Epithelial cell of esophagus (primary cell): ENCODE measurements at regions not wholly inside any gene's neighbourhood (a gene's known extent, or its start where the extent isn't known, plus 50 kb on each side); places are given as distances from the start of the nearest gene placed in this dataset.
"Not testable (repeated sequence)": the region's sequence is repeated elsewhere in the genome, so short reads cannot be mapped to it uniquely, and the experiment has no call there.

ENCODE experiments used
- DNase-seq: peaks from one replicate; pipeline ENCODE4 v3.0.0; 2010; ENCODE audit warnings: low read depth
- H3K4me3 ChIP-seq: 2 replicates; pipeline ENCODE4 v1.5.1; 2011; ENCODE audit warnings: mild to moderate bottlenecking, low read length, control low read depth
- TF ChIP-seq, protein P1 (sequence below): IDR thresholded peaks from 2 replicates; pipeline ENCODE4 v1.5.1; 2011; ENCODE audit warnings: low read depth, mild to moderate bottlenecking, low read length, control low read depth, inconsistent platforms; ENCODE audit not compliant: insufficient read depth; ENCODE audit errors: missing control alignments

DNA sequence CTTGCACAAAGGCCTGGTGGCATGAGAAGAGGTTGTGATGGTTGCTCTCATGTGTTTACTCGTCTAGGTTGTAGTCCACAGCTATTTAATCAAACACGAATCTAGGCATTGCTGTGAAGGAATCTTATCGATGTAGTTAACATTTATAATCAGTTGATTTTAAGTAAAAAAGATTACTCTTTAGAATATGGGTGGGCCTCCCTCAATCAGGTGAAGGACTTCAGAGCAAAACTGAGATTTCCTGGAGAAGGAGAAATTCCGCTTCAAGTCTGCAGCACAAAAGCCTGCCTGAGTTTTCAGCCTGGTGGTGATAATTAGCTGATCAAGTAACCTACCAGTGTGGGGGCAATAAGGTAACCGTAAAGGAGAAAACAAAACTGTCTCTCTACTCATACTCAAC lies 523.6 kb downstream of the GRIN2A start:
- no peak for DNase-seq
- TF ChIP-seq, protein P1, sequence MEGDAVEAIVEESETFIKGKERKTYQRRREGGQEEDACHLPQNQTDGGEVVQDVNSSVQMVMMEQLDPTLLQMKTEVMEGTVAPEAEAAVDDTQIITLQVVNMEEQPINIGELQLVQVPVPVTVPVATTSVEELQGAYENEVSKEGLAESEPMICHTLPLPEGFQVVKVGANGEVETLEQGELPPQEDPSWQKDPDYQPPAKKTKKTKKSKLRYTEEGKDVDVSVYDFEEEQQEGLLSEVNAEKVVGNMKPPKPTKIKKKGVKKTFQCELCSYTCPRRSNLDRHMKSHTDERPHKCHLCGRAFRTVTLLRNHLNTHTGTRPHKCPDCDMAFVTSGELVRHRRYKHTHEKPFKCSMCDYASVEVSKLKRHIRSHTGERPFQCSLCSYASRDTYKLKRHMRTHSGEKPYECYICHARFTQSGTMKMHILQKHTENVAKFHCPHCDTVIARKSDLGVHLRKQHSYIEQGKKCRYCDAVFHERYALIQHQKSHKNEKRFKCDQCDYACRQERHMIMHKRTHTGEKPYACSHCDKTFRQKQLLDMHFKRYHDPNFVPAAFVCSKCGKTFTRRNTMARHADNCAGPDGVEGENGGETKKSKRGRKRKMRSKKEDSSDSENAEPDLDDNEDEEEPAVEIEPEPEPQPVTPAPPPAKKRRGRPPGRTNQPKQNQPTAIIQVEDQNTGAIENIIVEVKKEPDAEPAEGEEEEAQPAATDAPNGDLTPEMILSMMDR: no peak

DNA sequence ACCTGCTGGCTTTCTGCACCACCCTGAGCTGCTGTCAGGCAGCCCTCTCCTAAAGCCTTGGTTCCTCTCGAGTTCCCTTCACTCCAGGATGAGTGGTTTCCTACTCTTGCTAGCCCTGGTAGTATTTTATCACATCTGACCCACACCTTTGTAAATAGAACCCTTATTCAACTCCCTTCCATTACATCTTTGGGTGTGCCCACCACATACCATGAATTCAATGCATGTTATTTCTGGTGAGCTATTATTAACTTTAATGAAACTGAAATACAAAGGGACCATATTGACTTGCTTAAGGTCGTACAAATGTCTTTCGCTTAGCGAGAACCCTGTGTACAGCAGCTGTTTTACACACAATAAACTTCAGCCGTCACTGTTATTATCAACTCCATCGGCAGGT lies 521.3 kb downstream of the GRIN2A start:
- no peak for DNase-seq
- TF ChIP-seq, protein P1: no peak
- H3K4me3 ChIP-seq: no peak overlapping the region

More for the DNA sequence above, 523.6 kb downstream of the GRIN2A start:
- H3K4me3 ChIP-seq: no peak overlapping the region

DNA sequence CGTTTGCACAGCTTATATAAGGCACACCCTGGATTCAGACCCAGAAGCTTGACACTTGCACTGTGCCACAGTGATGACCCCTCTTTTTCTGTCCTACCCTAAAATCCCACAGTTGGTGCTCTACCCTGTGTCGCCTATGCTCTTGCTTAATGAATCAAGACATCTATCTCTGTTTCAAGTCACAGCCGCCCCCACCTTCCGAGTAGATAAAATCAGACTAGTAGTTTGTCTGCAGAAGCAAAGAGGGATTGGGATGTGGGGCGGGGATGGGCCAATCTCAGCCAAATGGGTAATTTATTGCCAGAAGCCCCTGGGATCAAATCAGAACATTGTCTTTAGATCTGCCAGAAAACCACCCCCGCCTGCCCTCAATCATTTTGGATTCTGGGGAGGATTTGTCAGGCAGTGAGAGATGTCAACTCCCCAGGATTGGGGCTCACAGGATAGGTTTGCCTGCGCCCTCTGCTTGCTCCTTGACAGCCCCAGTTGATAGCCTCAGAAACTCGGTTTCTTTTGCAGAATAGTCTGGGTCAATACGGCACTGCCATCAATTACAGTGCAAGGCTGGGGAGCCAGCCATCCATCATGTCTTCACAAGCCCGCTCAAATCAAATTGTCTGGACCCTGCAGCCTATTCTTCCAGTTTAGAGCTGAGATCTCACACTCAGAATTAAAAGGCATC lies 520.8 kb downstream of the GRIN2A start:
- no peak for DNase-seq
- TF ChIP-seq, protein P1: no peak
- no peak overlapping the region for H3K4me3 ChIP-seq

DNA sequence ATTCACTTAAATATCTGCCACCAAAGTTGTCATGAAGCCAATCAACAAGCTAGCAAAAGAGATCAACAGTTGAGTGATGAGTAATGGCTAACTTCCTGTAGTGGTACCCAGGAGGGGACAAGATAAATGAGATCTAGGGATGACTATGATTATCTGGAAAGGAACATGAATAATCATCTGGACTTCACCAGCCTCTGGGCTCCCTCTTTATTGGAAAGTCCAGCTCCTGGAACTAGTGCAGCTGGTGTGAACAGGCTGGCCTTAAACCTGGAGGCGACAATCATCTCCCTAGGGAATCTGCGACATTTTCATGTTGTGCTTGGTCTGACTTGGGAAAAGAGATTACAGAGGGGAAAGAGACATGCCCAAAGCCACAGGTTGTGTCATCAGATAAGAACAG lies 518.6 kb downstream of the GRIN2A start:
- no peak overlapping the region for H3K4me3 ChIP-seq
- DNase-seq: no peak
- TF ChIP-seq, protein P1: no peak

DNA sequence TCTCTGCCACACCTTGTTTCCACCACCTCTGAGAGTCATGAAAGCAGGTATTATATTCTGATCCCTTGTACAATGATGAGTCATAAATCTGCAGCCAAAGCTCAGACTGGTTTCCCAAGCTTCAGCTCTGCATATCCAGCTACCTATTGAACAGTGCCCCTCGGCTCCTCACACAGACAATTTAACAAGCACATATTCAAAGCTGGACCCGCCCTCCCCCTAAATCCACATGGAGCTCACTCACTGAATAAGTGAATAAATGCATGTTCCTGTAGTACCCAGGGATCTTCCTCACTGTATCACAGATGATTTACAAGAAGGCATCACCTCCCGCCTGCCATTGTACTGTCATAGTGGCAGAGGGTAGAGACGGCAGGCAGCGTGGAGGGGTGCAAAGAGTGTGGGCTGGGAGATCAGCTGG lies 516.4 kb downstream of the GRIN2A start:
- no peak overlapping the region for H3K4me3 ChIP-seq
- TF ChIP-seq, protein P1: no peak
- DNase-seq: peak; percentile 20

DNA sequence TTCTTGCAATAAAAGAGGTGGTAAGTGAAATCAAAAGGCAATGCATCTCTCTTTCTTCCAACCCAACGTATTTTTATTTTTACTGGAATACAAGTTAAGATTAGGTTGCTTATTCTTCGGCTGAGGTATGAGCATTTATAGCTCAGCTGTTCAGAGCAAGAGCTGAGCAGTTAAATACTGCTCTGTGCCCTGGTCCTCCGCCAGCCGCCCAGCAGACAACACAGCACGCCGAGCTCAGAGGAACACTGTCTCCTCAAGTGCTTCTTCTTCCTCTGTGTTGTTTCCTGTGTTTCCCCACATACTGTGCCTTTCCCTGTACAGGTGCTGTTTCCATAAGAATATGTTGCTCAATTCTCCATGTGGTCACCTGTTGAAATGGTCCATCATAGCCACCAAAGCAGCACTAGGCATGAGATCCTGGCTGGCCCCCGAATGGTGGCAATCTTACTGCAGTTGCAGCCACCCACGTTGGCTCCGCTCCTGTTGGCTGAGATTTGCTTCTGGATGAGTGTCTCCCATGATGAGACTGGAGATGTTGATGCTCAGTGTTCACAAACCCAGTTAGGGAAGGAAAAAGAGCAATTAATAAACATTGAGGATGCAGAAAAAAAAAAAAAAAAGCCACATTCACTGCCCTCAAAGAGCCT lies 515.3 kb downstream of the GRIN2A start:
- no peak for DNase-seq
- TF ChIP-seq, protein P1: no peak
- H3K4me3 ChIP-seq: no peak overlapping the region

DNA sequence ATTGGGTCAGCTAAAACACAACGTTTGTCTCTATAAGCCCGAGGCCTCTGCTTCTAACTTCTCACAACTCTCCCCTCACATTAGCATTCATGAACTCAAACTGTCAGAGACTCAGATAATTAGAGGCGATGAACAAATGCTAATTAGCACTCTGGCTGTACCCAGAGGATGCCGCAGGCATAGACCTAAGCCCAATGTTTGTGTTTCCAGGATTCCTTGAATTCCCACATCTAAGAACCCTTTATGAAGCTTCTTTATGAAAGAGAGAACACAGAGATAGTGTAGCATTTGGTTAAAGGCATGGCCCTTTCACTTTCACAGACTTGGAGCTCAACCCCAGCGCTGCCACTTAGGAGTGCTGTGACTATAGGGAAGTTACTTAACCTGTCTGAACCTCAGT lies 512.2 kb downstream of the GRIN2A start:
- DNase-seq: no peak
- TF ChIP-seq, protein P1: no peak
- no peak overlapping the region for H3K4me3 ChIP-seq

DNA sequence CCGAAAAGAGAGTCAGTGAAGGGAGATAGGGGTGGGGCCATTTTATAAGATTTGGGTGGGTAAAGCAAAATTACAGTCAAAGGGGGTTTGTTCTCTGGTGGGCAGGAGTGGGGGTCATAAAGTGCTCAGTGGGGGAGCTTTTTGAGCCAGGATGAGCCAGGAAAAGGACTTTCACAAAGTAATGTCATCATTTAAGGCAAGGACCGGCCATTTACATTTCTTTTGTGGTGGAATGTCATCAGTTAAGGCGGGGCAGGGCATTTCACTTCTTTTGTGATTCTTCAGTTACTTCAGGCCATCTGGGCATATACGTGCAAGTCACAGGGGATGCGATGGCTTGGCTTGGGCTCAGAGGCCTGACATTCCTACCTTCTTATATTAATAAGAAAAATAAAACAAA lies 511.6 kb downstream of the GRIN2A start:
- H3K4me3 ChIP-seq, DNase-seq: not testable (repeated sequence)

DNA sequence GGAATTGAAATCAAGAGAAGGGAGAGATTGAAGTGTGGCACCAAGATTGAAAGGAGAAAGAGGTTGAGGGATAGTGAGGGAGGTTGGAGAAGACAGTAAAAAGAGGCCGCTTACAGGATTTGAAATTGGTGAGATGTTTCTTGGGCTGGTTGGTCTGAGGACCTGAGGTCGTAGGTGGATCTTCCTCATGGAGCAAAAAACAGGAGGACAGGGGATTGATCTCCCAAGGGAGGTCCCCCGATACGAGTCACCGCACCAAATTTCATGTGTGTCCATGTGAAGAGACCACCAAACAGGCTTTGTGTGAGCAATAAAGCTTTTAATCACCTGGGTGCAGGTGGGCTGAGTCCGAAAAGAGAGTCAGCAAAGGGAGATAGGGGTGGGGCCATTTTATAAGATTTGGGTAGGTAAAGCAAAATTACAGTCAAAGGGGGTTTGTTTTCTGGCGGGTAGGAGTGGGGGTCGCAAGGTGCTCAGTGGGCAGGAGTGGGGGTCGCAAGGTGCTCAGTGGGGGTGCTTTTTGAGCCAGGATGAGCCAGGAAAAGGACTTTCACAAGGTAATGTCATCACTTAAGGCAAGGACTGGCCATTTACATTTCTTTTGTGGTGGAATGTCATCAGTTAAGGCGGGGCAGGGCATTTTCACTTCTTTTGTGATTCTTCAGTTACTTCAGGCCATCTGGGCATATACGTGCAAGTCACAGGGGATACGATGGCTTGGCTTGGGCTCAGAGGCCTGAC lies 505.5 kb downstream of the GRIN2A start:
- H3K4me3 ChIP-seq, DNase-seq: not testable (repeated sequence)
